ENCODE measurements at regions not wholly inside any gene's neighbourhood (a gene's known extent, or its start where the extent isn't known, plus 50 kb on each side); places are given as distances from the start of the nearest gene placed in this dataset.

GRCh38 chr1:221644663-221645258, 97.1 kb downstream of the DUSP10 start:
- Histone ChIP-seq H3K4me3 (no peak overlapping the region), H3K4me1 (ENCODE audit: control insufficient read depth, insufficient read depth, low read length) (peaks cover 18% of the 10 kb centered on the region), H3K27ac (ENCODE audit: control insufficient read depth, insufficient read depth) (peak overlapping the region; percentile 74), H3K27me3 (replicated peaks in 1 of 2; ENCODE audit: control insufficient read depth in 2 of 2, insufficient read depth in 2 of 2, low read length in 1 of 2) (no peaks in the 10 kb centered on the region), H3K79me2 (ENCODE audit: control insufficient read depth, insufficient read depth, low read length) (no peaks in the 10 kb centered on the region), H3K36me3 (ENCODE audit: control insufficient read depth in 2 of 2, insufficient read depth in 2 of 2, low read length in 1 of 2) (no peaks in the 10 kb centered on the region), H2AFZ (ENCODE audit: control insufficient read depth, low read depth, low read length) (peak overlapping the region; percentile 87), H3K9me3 (replicated peaks; ENCODE audit: control insufficient read depth, insufficient read depth, low read length) (peaks cover 3% of the 10 kb centered on the region; the same call in 1 of the 3 replicates), H3K9ac (ENCODE audit: control insufficient read depth, insufficient read depth, low read length) (peak overlapping the region; percentile 26; the same call in 1 of the 2 replicates), H4K20me1 (ENCODE audit: control insufficient read depth, insufficient read depth) (no peaks in the 10 kb centered on the region), H3K4me2 (ENCODE audit: control insufficient read depth, insufficient read depth) (peak overlapping the region; percentile 88)
- in situ Hi-C loops (cut with MboI) (no loop called here), intact Hi-C loops (cut with micrococcal nuclease; ENCODE audit: unreplicated experiment) (loop anchor here (5.0 kb wide), 1 partner anchor 63 kb away; no protein-coding TSS in a partner anchor)
- SMC1A ChIA-PET (ENCODE audit: uncharacterized antibody, unreplicated experiment), result interaction anchor here (0.7 to 5.3 kb wide), 21 partner anchors 8 to 200 kb away, joined by 3 to 29 read pairs (median 5); no protein-coding TSS in a partner anchor
- no TSS peak for BruUV-seq (replicated peaks)
- RAD21 ChIA-PET (ENCODE audit: unreplicated experiment), result interaction anchor here (0.7 to 5.5 kb wide), 16 partner anchors 18 to 364 kb away, joined by 3 to 40 read pairs (median 6); partner anchors contain the start of gene DUSP10
- POLR2A ChIA-PET, result interaction anchor here (0.9 to 1.4 kb wide), 4 partner anchors 23 to 96 kb away, joined by 3 to 4 read pairs (median 4); no protein-coding TSS in a partner anchor
- CTCF ChIA-PET, result interaction anchor here (0.7 to 4.4 kb wide), 5 partner anchors 22 to 102 kb away, joined by 4 to 12 read pairs (median 5); no protein-coding TSS in a partner anchor
- no peak for FAIRE-seq
- no peak for DNase-seq (ENCODE audit: low read depth, low spot score)
- ATAC-seq, result peak; percentile 65
- 50% methylated on average over 2 of the region's 2 CpGs for WGBS (ENCODE audit: insufficient coverage, insufficient replicate concordance, low lambda C conversion rate, missing lambda C conversion rate)
- TF ChIP-seq ATF2 (IDR thresholded peaks at IDR 0.05; ENCODE audit: low read length) (no peak), GABPA (IDR thresholded peaks at IDR 0.05; ENCODE audit: low read depth) (no peak), SKIL (IDR thresholded peaks at IDR 0.05; ENCODE audit: low read depth, poor library complexity, severe bottlenecking) (no peak), HDAC2 (IDR thresholded peaks at IDR 0.05) (no peak), PAX8 (IDR thresholded peaks at IDR 0.05) (no peak), IKZF2 (IDR thresholded peaks at IDR 0.05) (no peak)
- TF ChIP-seq, protein P1, sequence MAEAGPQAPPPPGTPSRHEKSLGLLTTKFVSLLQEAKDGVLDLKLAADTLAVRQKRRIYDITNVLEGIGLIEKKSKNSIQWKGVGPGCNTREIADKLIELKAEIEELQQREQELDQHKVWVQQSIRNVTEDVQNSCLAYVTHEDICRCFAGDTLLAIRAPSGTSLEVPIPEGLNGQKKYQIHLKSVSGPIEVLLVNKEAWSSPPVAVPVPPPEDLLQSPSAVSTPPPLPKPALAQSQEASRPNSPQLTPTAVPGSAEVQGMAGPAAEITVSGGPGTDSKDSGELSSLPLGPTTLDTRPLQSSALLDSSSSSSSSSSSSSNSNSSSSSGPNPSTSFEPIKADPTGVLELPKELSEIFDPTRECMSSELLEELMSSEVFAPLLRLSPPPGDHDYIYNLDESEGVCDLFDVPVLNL (IDR thresholded peaks at IDR 0.05; ENCODE audit: low read depth, low read length), result no peak
- TF ChIP-seq, protein P2, sequence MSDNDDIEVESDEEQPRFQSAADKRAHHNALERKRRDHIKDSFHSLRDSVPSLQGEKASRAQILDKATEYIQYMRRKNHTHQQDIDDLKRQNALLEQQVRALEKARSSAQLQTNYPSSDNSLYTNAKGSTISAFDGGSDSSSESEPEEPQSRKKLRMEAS (IDR thresholded peaks at IDR 0.05; ENCODE audit: low read depth, low read length), result no peak
- TF ChIP-seq, protein P3, sequence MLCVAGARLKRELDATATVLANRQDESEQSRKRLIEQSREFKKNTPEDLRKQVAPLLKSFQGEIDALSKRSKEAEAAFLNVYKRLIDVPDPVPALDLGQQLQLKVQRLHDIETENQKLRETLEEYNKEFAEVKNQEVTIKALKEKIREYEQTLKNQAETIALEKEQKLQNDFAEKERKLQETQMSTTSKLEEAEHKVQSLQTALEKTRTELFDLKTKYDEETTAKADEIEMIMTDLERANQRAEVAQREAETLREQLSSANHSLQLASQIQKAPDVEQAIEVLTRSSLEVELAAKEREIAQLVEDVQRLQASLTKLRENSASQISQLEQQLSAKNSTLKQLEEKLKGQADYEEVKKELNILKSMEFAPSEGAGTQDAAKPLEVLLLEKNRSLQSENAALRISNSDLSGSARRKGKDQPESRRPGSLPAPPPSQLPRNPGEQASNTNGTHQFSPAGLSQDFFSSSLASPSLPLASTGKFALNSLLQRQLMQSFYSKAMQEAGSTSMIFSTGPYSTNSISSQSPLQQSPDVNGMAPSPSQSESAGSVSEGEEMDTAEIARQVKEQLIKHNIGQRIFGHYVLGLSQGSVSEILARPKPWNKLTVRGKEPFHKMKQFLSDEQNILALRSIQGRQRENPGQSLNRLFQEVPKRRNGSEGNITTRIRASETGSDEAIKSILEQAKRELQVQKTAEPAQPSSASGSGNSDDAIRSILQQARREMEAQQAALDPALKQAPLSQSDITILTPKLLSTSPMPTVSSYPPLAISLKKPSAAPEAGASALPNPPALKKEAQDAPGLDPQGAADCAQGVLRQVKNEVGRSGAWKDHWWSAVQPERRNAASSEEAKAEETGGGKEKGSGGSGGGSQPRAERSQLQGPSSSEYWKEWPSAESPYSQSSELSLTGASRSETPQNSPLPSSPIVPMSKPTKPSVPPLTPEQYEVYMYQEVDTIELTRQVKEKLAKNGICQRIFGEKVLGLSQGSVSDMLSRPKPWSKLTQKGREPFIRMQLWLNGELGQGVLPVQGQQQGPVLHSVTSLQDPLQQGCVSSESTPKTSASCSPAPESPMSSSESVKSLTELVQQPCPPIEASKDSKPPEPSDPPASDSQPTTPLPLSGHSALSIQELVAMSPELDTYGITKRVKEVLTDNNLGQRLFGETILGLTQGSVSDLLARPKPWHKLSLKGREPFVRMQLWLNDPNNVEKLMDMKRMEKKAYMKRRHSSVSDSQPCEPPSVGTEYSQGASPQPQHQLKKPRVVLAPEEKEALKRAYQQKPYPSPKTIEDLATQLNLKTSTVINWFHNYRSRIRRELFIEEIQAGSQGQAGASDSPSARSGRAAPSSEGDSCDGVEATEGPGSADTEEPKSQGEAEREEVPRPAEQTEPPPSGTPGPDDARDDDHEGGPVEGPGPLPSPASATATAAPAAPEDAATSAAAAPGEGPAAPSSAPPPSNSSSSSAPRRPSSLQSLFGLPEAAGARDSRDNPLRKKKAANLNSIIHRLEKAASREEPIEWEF (IDR thresholded peaks at IDR 0.05; ENCODE audit: insufficient replicate concordance, low read depth, low read length), result no peak
